Spleen (tissue), 11 donors: ENCODE measurements at regions not wholly inside any gene's neighbourhood (a gene's known extent, or its start where the extent isn't known, plus 50 kb on each side); places are given as distances from the start of the nearest gene placed in this dataset.

ENCODE experiments used
- DNase-seq: peaks from one replicate; pipeline ENCODE4 v3.0.0-alpha.2; 2020
- H3K27ac ChIP-seq, 8 donors: fragments of 200-600 bp; sonication (generic) in 7 of 8; 1 replicate in 4 of 8; 2 replicates in 4 of 8; pipeline versions ENCODE4 v1.5.0 to v1.8.0; 2016 to 2021; ENCODE audit warnings: inconsistent platforms in 4 of 8, mild to moderate bottlenecking in 4 of 8, moderate library complexity in 1 of 8
- H3K27me3 ChIP-seq, 7 donors: fragments of 200-600 bp; sonication (generic) in 6 of 7; replicated peaks in 1 of 7; 1 replicate in 4 of 7; 2 replicates in 3 of 7; pipeline versions ENCODE4 v1.5.0 to v1.8.0; 2016 to 2021; ENCODE audit warnings: inconsistent platforms in 3 of 7, mild to moderate bottlenecking in 1 of 7
- H3K36me3 ChIP-seq, 6 donors: fragments of 200-600 bp; sonication (generic) in 5 of 6; 1 replicate in 4 of 6; 2 replicates in 2 of 6; pipeline versions ENCODE4 v1.5.0 to v1.8.0; 2016 to 2021; ENCODE audit warnings: inconsistent platforms in 2 of 6
- H3K4me1 ChIP-seq, 6 donors: fragments of 200-600 bp; sonication (generic) in 5 of 6; 1 replicate in 3 of 6; 2 replicates in 3 of 6; pipeline versions ENCODE4 v1.5.0 to v1.8.0; 2016 to 2021; ENCODE audit warnings: inconsistent platforms in 3 of 6
- H3K4me3 ChIP-seq, 8 donors: fragments of 200-600 bp; sonication (generic) in 7 of 8; 1 replicate in 4 of 8; 2 replicates in 4 of 8; pipeline versions ENCODE4 v1.5.0 to v1.8.0; 2016 to 2021; ENCODE audit warnings: inconsistent platforms in 4 of 8, mild to moderate bottlenecking in 4 of 8, moderate library complexity in 2 of 8
- H3K9me3 ChIP-seq, 8 donors: fragments of 200-600 bp; sonication (generic) in 7 of 8; 1 replicate in 4 of 8; 2 replicates in 4 of 8; pipeline versions ENCODE4 v1.5.0 to v1.8.0; 2016 to 2021; ENCODE audit warnings: inconsistent platforms in 4 of 8
- POLR2A ChIP-seq, 3 donors: fragments of 450-650 bp; IDR thresholded peaks; one replicate each; pipeline ENCODE4 v1.5.1; 2017; ENCODE audit warnings: antibody characterized with exemption in 3 of 3, mild to moderate bottlenecking in 1 of 3
- POLR2AphosphoS5 ChIP-seq, 3 donors: sonication (generic); formaldehyde crosslinking; IDR thresholded peaks; one replicate each; pipeline ENCODE4 v1.5.1; 2017; ENCODE audit warnings: antibody characterized with exemption in 3 of 3
- WGBS, 5 donors: extraction: QIAGEN DNeasy Blood & Tissue Kit in 3 of 5; methylation state at CpG; one replicate each; pipeline versions ENCODE4 v1.1.5 to v1.1.7; 2013 to 2018; 5-methylcytosine and 5-hydroxymethylcytosine counted together
- intact Hi-C: fragments of 100-400 bp; cut with DNase I; formaldehyde crosslinking; loops from one replicate; pipeline ENCODE4 v1.15.0; 2023; ENCODE audit warnings: low total_unique reads
- TF ChIP-seq, protein P1 (sequence below), 11 experiments: fragments of 200-600 bp in 7 of 11; fragments of 450-650 bp in 4 of 11; sonication (generic) in 4 of 11; IDR thresholded peaks in 8 of 11; conservative IDR thresholded peaks in 3 of 11; 1 replicate in 7 of 11; 2 replicates in 4 of 11; pipeline versions ENCODE4 v1.4.0 to v1.8.0; 2016 to 2021; ENCODE audit warnings: antibody characterized with exemption in 11 of 11, inconsistent platforms in 4 of 11, mild to moderate bottlenecking in 1 of 11
- donor health status: healthy with polysubstance abuse.
- donor health status: DM: no; HTN: no; CAD: no; lungs with moderate emphysema.
- donor health status: DM: no; HTN: no; CAD: no.
- donor health status: Bipolar disorder and iron deficiency.
- donor health status: healthy.
- donor health status: DM: no; HTN: no; CAD: no.
- donor health status: DM: yes; HTN: yes; CAD: no.

GRCh38 chr3:106930086-106930485 lies 447.2 kb upstream of the CCDC54 start:
- no peak for DNase-seq
- WGBS, 5 donors, result 64 to 76% (median 67%) methylated on average over 2 of the region's 2 CpGs
- TF ChIP-seq POLR2A (IDR thresholded peaks at IDR 0.05), result no peak

GRCh38 chr3:106931904-106932303 lies 445.3 kb upstream of the CCDC54 start:
- H3K9me3 ChIP-seq, result peaks cover 0 to 16% (median 6%) of the 10 kb centered on the region in 8 donors
- no peaks in the 10 kb centered on the region for H3K4me1 ChIP-seq
- intact Hi-C loops, result no loop called here
- DNase-seq, result no peak
- no peaks in the 10 kb centered on the region for H3K36me3 ChIP-seq
- TF ChIP-seq, protein P1, sequence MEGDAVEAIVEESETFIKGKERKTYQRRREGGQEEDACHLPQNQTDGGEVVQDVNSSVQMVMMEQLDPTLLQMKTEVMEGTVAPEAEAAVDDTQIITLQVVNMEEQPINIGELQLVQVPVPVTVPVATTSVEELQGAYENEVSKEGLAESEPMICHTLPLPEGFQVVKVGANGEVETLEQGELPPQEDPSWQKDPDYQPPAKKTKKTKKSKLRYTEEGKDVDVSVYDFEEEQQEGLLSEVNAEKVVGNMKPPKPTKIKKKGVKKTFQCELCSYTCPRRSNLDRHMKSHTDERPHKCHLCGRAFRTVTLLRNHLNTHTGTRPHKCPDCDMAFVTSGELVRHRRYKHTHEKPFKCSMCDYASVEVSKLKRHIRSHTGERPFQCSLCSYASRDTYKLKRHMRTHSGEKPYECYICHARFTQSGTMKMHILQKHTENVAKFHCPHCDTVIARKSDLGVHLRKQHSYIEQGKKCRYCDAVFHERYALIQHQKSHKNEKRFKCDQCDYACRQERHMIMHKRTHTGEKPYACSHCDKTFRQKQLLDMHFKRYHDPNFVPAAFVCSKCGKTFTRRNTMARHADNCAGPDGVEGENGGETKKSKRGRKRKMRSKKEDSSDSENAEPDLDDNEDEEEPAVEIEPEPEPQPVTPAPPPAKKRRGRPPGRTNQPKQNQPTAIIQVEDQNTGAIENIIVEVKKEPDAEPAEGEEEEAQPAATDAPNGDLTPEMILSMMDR (IDR thresholded peaks at IDR 0.05 in 8 of 11, conservative IDR thresholded peaks at IDR 0.05 in 3 of 11), result no peak
- TF ChIP-seq POLR2AphosphoS5 (IDR thresholded peaks at IDR 0.05) (no peak), POLR2A (IDR thresholded peaks at IDR 0.05) (no peak)
- 79 to 98% (median 85%) methylated on average over 1 of the region's 1 CpG for WGBS, 5 donors
- no peak overlapping the region for H3K4me3 ChIP-seq
- no peak overlapping the region for H3K27ac ChIP-seq
- no peaks in the 10 kb centered on the region for H3K27me3 ChIP-seq

More at GRCh38 chr3:106930086-106930485, 447.2 kb upstream of the CCDC54 start:
- intact Hi-C loops, result no loop called here
- Histone ChIP-seq H3K4me1 (no peaks in the 10 kb centered on the region), H3K27me3 (no peaks in the 10 kb centered on the region), H3K4me3 (no peak overlapping the region), H3K27ac (no peak overlapping the region), H3K36me3 (no peaks in the 10 kb centered on the region), H3K9me3 (peaks cover 0 to 16% (median 6%) of the 10 kb centered on the region in 8 donors)

- DNase-seq, result no peak
- Histone ChIP-seq H3K4me1 (no peaks in the 10 kb centered on the region), H3K4me3 (no peak overlapping the region), H3K36me3 (no peaks in the 10 kb centered on the region), H3K9me3 (peaks cover 0 to 16% (median 6%) of the 10 kb centered on the region in 8 donors), H3K27me3 (no peaks in the 10 kb centered on the region), H3K27ac (no peak overlapping the region)
- TF ChIP-seq, protein P1 (IDR thresholded peaks at IDR 0.05 in 8 of 11, conservative IDR thresholded peaks at IDR 0.05 in 3 of 11), result no peak
- TF ChIP-seq POLR2A (IDR thresholded peaks at IDR 0.05) (no peak), POLR2AphosphoS5 (IDR thresholded peaks at IDR 0.05) (no peak)
- WGBS, 5 donors, result 27 to 44% (median 35%) methylated on average over 4 of the region's 4 CpGs
- intact Hi-C loops, result no loop called here
These were observed 440.9 kb upstream of the CCDC54 start for GRCh38 chr3:106936337-106936736.

GRCh38 chr3:106942051-106942450 lies 435.2 kb upstream of the CCDC54 start:
- H3K4me1 ChIP-seq, result no peaks in the 10 kb centered on the region
- DNase-seq, result no peak
- H3K27me3 ChIP-seq, result no peaks in the 10 kb centered on the region
- intact Hi-C loops, result no loop called here
- no peak overlapping the region for H3K4me3 ChIP-seq
- TF ChIP-seq POLR2A (IDR thresholded peaks at IDR 0.05) (no peak), POLR2AphosphoS5 (IDR thresholded peaks at IDR 0.05) (no peak)
- TF ChIP-seq, protein P1 (IDR thresholded peaks at IDR 0.05 in 8 of 11, conservative IDR thresholded peaks at IDR 0.05 in 3 of 11), result no peak
- 64 to 83% (median 76%) methylated on average over 3 of the region's 3 CpGs for WGBS, 5 donors
- no peaks in the 10 kb centered on the region for H3K9me3 ChIP-seq
- no peaks in the 10 kb centered on the region for H3K36me3 ChIP-seq
- no peak overlapping the region for H3K27ac ChIP-seq

GRCh38 chr3:106943071-106943470 lies 434.2 kb upstream of the CCDC54 start:
- H3K9me3 ChIP-seq, result no peaks in the 10 kb centered on the region
- H3K27me3 ChIP-seq, result no peaks in the 10 kb centered on the region
- H3K27ac ChIP-seq, result no peak overlapping the region
- H3K4me1 ChIP-seq, result no peaks in the 10 kb centered on the region
- intact Hi-C loops, result no loop called here
- no peak for DNase-seq
- H3K4me3 ChIP-seq, result no peak overlapping the region
- H3K36me3 ChIP-seq, result no peaks in the 10 kb centered on the region
- TF ChIP-seq POLR2AphosphoS5 (IDR thresholded peaks at IDR 0.05), result no peak
- no peak for TF ChIP-seq POLR2A (IDR thresholded peaks at IDR 0.05)
- TF ChIP-seq, protein P1 (IDR thresholded peaks at IDR 0.05 in 8 of 11, conservative IDR thresholded peaks at IDR 0.05 in 3 of 11), result no peak
